Mucosa of gallbladder (tissue), 1 donor: ENCODE measurements at regions not wholly inside any gene's neighbourhood (a gene's known extent, or its start where the extent isn't known, plus 50 kb on each side); places are given as distances from the start of the nearest gene placed in this dataset.

Source experiments
- DNase-seq: peaks from one replicate; pipeline ENCODE4 v3.0.0-alpha.2; 2020; ENCODE audit warnings: low spot score
- donor health status: DM: no; HTN: no; CAD: no.

DNA sequence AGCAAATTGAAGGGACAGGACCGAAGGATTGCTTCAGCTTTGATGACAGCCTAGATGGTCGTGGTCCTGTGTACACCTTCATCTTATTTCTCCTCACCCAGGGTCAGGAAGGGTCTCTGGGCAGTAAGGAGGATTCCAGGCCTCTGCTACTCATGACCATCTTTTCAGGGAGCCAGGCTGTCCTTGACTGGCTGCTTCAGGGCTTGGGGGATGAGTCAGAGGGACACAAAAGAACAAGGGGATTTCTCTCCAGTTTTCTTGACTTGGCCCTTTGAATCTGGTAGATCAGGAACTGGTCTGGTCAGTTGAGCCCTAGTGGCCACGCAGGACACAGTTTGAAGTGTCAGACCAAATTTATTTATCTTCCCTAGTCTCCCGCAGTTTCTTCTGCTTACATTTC, 402.1 kb upstream of the CHD6 start:
- DNase-seq, result no peak

DNA sequence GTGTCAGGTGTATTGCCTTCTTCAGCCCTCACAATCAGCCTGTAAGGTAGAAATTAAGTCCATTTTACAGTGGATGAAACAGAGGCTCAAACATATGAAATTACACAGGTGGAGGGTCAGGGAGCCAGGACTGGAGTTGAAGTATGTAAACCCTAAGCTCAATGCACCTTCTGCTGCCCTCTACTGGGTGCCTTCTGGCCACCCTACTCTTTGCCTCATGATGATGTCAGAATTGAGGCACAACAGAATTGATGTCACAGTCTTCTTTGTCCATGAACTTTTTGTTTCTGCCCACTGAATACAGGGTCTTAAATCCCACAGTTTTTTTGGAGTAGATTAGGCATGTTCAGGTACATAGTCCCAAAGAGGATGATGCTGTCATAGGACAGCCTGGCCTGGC, 400.8 kb upstream of the CHD6 start:
- DNase-seq, result no peak

GRCh38 chr20:42010090-42010489, 391.9 kb upstream of the CHD6 start:
- DNase-seq, result no peak

DNA sequence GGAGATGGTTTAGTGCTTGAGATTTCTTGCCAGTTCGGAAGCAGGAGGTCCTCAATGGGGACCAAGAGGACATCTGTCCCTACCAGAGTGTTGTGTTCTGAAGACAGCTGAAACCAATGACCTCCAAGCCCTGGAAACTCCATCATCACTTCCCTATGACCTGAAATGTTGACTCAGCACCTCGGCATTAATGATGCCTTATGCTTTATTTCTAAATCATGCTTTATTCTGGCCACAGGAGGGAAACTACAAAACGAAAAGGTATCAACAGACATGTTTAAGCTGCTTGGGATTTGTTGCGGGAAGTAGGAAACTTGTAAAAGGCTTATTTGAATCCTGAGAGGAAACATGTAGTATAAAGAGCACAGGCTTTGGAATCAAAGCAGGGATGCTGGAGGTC, 389.1 kb upstream of the CHD6 start:
- no peak for DNase-seq

- no peak for DNase-seq
Measured at GRCh38 chr20:42005211-42005610, 387.0 kb upstream of the CHD6 start.

DNA sequence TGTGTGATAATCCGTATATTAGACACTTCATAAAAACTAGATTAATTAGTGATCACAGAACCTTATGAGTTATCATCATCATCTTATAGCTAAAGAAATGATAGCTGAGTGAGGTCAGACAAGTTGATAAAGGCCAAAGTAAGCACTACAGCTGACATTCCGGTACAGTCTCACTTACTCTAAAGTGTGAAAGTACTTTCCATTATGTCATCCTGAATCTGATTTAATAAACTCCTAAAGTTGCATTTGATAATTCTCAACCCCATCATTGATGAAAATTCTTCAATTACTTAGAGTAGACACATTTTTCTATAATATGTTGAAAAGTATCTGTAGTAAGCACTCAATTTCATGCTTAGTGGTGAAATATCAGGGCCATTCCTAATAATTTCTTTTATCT, 385.2 kb upstream of the CHD6 start:
- DNase-seq, result no peak

- DNase-seq, result no peak
Measured at GRCh38 chr20:41998539-41999341, 380.6 kb upstream of the CHD6 start.

GRCh38 chr20:41996951-41997350, 378.8 kb upstream of the CHD6 start:
- DNase-seq, result no peak

- DNase-seq, result no peak
Measured at GRCh38 chr20:41992481-41992880, 374.3 kb upstream of the CHD6 start.

- DNase-seq, result no peak
Measured at GRCh38 chr20:41991412-41991811, 373.2 kb upstream of the CHD6 start.

DNA sequence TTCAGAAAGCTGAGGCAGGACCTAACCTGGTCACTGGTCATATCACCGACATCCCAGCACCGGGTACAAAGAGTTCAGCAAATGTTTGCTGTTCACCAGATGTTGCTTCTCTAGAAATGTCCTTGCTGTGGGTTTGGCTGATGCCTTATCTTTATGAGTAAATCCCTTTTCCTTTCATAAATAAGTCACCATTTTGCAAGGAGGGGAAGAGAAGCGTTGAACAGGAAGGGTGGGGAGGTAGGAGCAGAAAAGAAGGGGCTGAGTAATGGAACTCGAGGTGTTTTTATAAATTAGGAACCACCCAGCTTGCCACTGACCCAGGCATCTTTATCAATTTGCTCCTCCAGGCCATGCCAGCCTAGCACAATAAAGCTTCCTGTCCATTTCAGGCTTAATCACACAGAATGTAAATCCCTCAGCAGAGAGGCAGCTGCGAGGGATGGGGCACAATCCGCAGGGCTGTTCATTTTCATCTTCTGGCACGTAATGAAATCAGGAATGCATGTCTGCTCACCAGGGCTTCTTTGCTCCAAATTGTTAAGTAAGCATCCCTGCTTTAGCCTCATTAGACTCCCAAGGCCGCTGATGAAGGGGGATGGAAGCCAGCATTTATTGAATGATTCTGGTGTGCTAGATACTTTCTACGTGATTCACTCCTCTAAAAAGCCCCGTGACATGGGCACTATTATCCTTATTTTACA, 371.9 kb upstream of the CHD6 start:
- DNase-seq, result no peak

DNA sequence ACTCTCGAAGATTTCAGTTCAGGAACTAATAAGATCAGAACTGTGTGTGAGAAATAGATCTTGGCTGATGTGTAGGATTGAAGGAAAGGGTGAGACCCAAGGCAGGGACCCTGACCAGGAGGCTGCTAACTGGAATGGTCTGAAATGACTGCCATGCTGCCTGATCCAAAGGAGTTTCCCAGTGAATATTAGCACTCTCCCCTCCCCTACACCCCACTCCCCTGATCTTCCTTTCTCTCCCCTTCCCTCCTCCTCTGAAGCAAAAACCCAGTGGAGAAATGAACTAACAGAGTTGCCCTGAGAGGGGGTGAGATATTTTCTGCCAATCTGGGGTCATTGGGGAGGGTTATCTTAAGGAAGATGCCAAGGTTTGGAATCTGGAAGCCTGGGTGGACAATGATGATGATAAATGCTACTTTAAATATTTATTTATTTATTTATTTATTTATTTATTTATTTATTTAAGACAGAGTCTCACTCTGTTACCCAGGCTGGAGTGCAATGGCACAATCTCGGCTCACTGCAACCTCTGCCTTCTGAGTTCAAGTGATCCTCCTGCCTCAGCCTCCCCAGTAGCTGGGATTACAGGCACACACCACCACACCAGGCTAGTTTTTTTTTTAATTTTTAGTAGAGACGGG, 371.0 kb upstream of the CHD6 start:
- no peak for DNase-seq

GRCh38 chr20:41984031-41984430, 365.9 kb upstream of the CHD6 start:
- DNase-seq, result no peak

- DNase-seq, result no peak
Measured at GRCh38 chr20:41983159-41983558, 365.0 kb upstream of the CHD6 start.

GRCh38 chr20:41981746-41982145, 363.6 kb upstream of the CHD6 start:
- no peak for DNase-seq

DNA sequence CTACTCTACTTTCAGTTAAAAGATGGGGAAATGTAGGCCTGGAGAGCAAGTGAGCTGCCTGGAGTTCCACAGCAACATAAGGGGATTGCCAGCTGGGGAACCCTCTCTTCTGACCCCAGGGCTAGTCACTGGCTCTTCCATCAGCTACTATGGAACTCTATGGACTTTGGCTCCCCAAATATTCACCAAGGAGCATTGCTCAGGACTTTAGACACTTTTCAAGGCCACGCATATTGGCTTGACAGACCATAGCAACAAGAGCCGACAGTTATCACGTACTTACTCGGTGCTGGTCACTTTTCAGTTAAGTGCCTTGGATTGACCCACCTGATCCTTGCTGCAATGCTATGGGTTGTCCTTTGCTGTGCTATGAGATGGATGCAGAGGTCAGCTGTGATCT, 360.7 kb upstream of the CHD6 start:
- no peak for DNase-seq

GRCh38 chr20:41978246-41978790, 360.1 kb upstream of the CHD6 start:
- DNase-seq, result no peak

- DNase-seq, result no peak
Measured at GRCh38 chr20:41969656-41970055, 351.5 kb upstream of the CHD6 start.

- no peak for DNase-seq
Measured at GRCh38 chr20:41960166-41960565, 342.0 kb upstream of the CHD6 start.

DNA sequence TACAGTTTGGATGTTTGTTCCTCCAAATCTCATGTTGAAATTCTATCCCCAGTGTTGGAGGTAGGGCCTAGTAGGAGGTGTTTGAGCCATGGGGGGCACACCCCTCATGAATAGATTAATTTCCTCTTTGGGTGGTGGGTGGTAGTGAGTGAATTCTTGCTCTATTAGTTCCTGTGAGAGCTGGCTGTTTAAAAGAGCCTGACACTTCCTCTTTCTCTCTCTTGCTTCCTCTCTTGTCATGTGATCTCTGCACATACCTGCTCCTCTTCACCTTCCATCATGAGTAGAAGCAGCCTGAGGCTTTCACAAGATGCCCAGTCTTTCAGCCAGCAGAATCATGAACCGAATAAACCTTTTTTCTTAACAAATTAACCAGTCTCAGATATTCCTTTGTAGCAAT, 340.2 kb upstream of the CHD6 start:
- DNase-seq, result no peak

- no peak for DNase-seq
Measured at GRCh38 chr20:41956338-41957074, 338.3 kb upstream of the CHD6 start.

GRCh38 chr20:41952166-41952565, 334.0 kb upstream of the CHD6 start:
- no peak for DNase-seq
